H4 (cell line): ENCODE measurements at regions not wholly inside any gene's neighbourhood (a gene's known extent, or its start where the extent isn't known, plus 50 kb on each side); places are given as distances from the start of the nearest gene placed in this dataset.

Experiments used
- DNase-seq: peaks from one replicate; pipeline ENCODE4 v3.0.0-alpha.2; 2015; ENCODE audit warnings: low spot score

- DNase-seq, result no peak
Measured at GRCh38 chr11:110832080-110832479, 119.8 kb upstream of the ARHGAP20 start.

DNA sequence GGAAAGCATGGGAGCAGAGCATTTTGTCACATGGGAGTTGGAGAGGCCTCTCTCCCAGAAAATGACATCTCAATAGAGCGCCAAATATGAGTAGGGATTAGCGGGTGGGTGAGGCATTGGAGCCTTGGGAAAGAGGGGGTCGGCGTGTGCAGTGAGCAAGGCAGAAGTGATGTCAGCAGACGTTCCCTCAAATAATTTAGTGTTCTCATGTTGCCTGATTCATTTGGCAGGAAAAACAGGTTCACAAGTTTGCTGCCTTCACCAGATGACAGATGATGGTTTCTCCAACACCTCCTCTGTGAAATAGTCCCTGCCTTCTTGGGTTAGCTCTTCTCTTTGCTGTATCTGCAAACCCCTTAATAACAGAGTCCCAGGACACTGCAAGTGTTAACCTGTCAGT, 118.5 kb upstream of the ARHGAP20 start:
- DNase-seq, result no peak

GRCh38 chr11:110830344-110830743, 118.1 kb upstream of the ARHGAP20 start:
- DNase-seq, result no peak

GRCh38 chr11:110829873-110830272, 117.6 kb upstream of the ARHGAP20 start:
- no peak for DNase-seq

DNA sequence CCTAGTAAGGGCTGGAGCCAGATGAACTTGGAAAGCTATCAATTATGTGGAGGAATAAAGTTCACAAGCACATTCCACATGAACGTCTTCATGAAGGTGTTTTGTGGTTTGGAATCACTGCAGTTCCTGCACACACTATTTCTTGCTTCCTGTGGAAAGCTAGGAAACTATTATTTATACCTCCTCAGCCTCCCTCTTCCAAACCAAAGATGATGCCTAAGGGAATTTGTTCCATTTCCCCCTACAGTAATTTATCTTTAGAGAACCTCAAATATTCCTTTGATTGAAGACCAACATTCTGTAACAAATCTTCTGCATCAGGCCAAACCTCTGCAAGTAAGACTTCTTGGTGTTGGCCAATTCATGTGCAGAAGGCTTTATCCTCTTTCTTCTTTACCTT, 115.8 kb upstream of the ARHGAP20 start:
- no peak for DNase-seq

GRCh38 chr11:110827276-110827675, 115.0 kb upstream of the ARHGAP20 start:
- no peak for DNase-seq

DNA sequence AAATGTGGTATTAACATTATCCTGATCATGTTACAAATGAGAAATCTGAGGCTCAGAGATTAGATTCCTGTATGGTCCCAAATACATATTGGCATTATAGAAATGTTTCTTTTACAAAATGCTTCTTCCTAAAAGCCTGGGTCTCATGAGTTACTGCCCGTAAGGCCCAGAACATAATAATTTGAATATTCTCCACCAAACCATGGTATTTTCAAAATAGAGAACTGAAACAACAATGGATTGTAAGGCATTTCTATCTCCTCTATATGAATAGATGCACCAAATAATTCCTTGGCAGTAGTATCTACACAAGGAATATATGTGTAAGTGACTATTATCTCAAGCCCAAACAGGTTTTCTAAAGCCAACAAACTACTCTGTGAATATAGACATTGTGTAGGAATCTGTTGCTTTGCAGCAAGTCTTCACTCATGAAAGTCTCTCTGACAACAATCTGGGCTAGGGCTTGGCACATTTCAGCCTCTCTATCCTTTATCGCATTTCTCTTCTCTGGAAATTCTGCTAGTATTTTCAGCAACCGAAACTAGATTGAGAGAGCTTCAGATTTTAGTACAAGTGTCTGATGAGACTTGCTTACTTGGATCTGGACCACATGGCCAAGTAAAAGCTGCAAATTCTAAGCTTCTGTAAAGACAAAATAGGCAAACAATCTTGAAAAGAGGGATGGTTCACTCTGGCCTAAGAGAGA, 112.8 kb upstream of the ARHGAP20 start:
- no peak for DNase-seq

DNA sequence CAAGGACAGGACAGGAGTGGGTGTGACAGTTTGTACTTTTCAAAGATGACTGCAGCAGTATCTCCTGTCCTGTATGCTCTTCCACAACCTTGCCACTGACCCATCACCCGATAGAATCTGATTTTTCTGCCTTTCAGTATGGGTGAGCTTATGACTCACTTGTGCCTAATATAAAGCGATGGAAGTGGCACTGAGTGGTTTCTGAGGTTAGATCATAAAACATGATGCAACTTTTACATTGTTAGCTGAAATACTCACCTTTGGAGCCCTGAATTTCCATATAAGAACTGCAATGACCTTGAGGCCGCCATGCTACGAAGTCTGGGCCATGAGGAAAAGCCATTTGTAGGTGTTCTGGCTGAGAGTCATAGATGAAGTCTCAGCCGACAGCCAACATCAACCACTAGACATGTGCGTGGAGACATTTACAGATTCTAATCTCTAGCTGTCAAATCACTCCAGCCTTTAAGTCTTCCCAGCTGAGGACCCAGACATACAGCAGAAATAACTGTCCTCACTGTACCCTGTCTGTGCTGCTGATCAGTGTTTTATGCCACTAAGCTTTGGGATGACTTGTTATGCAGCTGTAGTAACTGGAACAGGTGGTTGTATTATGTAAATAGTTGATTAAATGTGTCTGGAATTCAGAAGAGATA, 105.9 kb upstream of the ARHGAP20 start:
- peak; percentile 72 for DNase-seq

DNA sequence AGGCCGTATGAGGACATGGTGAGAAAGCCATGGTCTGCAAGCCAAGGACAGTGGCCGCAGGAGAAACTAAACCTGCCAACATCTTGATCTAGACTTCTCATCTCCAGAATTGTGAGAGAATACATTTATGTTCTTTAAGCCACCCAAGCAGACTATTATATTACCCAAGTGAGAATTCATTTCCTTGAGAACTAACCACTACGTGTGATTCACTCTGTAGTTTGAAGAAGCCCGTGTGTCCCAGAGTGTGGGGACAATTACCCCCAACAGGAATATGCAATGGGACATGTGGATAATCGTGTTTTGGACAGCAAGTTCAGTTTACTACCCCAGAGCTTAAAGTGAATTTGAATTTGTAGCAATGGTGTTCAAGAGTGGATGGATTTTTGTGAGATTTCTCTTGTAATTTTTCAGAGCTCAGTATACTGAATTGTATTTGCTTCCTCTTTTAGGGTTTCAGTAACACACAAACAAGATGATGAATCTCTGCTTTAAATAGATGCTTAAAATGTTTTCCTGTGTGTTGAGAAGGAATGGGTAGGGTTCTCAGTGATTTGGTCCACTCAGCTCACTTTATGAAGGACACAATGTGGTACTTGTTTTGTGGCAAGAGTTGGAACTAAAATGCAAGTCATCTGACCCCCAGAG, 100.0 kb upstream of the ARHGAP20 start:
- DNase-seq, result no peak

GRCh38 chr11:110809417-110810199, 97.4 kb upstream of the ARHGAP20 start:
- DNase-seq, result no peak

GRCh38 chr11:110808248-110808647, 96.0 kb upstream of the ARHGAP20 start:
- no peak for DNase-seq

DNA sequence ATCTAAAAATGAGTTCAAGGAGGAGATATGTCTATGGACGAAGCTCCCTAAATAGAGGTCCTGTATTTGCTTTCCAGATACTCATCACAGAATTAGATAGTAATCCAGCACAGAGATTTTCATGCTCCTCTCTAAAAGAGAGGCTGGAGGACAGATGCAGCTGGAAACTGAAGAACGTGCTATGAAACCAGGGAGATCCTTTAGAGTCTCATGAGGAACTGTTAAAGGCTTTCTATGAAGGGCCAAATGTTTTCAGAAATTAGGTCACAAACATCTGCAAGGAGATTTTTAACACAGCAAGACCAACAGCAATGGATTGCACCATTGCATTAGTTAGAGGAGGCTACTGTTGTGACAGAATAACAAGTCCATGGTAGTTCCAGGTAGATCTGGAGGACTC, 95.6 kb upstream of the ARHGAP20 start:
- DNase-seq, result no peak

GRCh38 chr11:110805756-110806155, 93.5 kb upstream of the ARHGAP20 start:
- no peak for DNase-seq

DNA sequence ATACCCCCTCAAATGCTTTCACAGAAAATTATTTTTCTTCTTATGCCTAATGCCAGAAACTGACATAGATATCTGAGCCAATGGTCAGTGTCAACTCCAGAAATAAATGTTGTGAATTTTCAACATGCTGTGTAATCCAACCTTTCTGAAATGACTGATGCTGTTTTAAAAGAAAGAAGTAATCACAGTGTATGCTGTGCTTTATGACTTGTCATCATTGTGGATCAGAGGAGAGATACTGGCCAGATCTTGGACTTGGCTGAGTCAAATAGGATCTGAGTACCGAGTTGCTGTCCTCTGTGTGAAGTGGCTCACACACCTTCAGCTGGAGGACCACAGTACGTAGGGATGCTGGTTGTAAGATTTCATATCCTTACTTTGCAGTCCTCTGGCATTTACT, 89.9 kb upstream of the ARHGAP20 start:
- DNase-seq, result no peak

DNA sequence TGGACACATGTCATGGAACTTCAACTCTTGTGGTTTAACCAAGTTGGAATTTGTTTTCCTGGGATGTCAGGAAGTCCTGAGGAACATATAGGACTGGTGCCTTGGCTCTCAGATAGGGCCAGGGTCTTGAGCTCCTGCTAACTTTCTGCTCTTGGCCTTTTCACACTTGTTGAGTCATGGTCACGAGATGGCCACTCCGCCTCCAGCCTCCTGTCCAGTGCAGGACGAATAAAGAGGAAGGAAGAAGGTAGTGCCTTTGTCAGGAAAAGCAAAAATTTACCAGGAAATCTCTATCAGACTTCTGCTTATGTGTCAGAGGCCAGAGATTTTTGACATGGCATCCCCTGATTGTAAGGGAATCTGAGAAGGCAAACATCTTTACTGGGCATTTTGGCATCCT, 89.1 kb upstream of the ARHGAP20 start:
- DNase-seq, result no peak

DNA sequence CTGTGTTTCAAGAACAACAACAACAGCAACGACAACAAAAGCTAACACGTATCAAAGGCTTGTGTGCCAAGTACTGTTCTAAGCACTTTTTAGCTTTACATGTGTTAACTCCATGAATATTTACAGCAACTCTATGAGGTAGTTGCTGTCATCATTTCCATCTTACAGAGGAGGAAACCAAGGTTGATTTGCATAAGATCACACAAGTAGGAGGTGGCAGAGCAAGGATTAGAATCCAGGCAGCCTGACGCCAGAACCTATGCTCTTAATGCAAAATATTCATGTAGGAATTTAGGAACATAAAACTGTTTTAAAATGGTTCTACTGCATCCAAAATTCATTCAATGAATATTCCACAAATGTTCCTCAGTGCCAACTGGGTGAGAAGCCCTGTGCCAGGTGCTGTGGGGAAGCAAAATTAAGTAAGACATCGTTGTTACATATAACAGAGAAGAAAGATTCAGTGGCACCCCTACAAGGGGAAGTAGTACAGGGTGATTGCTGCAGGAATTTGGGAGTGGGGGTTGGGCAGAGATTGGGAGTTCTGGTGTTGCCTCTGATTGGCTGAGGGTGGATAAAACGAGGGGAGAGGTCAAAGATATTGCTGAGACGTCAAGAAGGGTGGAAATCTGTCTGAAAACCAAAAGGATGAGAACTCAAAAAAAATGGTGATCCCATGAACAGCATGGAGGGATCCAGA, 86.1 kb upstream of the ARHGAP20 start:
- no peak for DNase-seq

- DNase-seq, result no peak
Measured at GRCh38 chr11:110797453-110797852, 85.2 kb upstream of the ARHGAP20 start.

GRCh38 chr11:110795112-110795624, 82.9 kb upstream of the ARHGAP20 start:
- DNase-seq, result no peak

DNA sequence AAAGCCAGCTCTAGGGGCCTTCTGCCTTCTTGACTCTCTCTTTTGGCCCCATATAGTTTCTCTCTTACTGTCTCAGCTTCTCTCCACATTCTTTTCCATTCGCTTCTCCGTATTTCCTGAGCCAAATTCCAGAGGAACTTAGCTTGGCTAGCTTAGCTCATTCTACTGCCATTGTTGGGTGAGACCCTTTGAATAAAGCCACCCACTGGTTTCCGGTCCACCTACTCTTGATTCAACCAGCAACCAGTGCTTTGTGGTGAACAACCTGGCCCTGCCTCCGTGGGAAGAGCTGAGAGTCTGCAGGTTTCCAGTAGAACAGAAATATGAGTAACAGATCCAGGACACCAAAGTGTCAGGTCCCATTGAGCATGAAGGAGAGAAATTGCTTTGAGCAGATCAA, 81.3 kb upstream of the ARHGAP20 start:
- DNase-seq, result no peak

GRCh38 chr11:110791621-110792020, 79.4 kb upstream of the ARHGAP20 start:
- DNase-seq, result no peak

GRCh38 chr11:110787680-110788079, 75.4 kb upstream of the ARHGAP20 start:
- no peak for DNase-seq
